Chondrocyte (in vitro differentiated cells): ENCODE measurements at regions not wholly inside any gene's neighbourhood (a gene's known extent, or its start where the extent isn't known, plus 50 kb on each side); places are given as distances from the start of the nearest gene placed in this dataset.

Experiments used
- DNase-seq: peaks from one replicate; pipeline ENCODE4 v3.0.0; 2021; ENCODE audit warnings: mixed read lengths, low spot score
- H3K27ac Mint-ChIP-seq: one replicate; pipeline ENCODE4 v1.8.0; 2021; ENCODE audit warnings: mild to moderate bottlenecking, moderate library complexity, mixed read lengths; ENCODE audit not compliant: unreplicated experiment
- H3K27me3 Mint-ChIP-seq: 2 replicates; pipeline ENCODE4 v1.8.0; 2021; ENCODE audit warnings: low read depth, mixed read lengths
- H3K36me3 Mint-ChIP-seq: 2 replicates; pipeline ENCODE4 v1.8.0; 2021; ENCODE audit warnings: low read depth, mixed read lengths
- H3K4me1 Mint-ChIP-seq: 2 replicates; pipeline ENCODE4 v1.8.0; 2021; ENCODE audit warnings: low read depth, mild to moderate bottlenecking, mixed read lengths
- H3K4me3 Mint-ChIP-seq: one replicate; pipeline ENCODE4 v1.8.0; 2021; ENCODE audit warnings: mild to moderate bottlenecking, moderate library complexity, mixed read lengths; ENCODE audit not compliant: unreplicated experiment
- H3K9me3 Mint-ChIP-seq: 2 replicates; pipeline ENCODE4 v1.8.0; 2021; ENCODE audit warnings: low read depth, mixed read lengths
- CTCF ChIP-seq: fragments of 200-600 bp; sonication (generic); IDR thresholded peaks from 2 replicates; pipeline ENCODE4 v1.5.0; 2021; ENCODE audit warnings: antibody characterized with exemption, mild to moderate bottlenecking, moderate library complexity

GRCh38 chr5:61657686-61658085 is 325.6 kb downstream of the ZSWIM6 start:
- TF ChIP-seq CTCF, result no peak
- H3K27ac Mint-ChIP-seq, result no peak overlapping the region
- no peak for DNase-seq
- no peak overlapping the region for H3K4me3 Mint-ChIP-seq
- peaks cover 15% of the 10 kb centered on the region for H3K4me1 Mint-ChIP-seq
- H3K27me3 Mint-ChIP-seq, result peaks cover under 1% of the 10 kb centered on the region
- no peaks in the 10 kb centered on the region for H3K36me3 Mint-ChIP-seq
- H3K9me3 Mint-ChIP-seq, result no peaks in the 10 kb centered on the region

- DNase-seq, result no peak
- Mint-ChIP-seq H3K27me3 (peaks cover 2% of the 10 kb centered on the region), H3K4me1 (peaks cover 7% of the 10 kb centered on the region), H3K36me3 (no peaks in the 10 kb centered on the region), H3K4me3 (no peak overlapping the region), H3K27ac (no peak overlapping the region), H3K9me3 (no peaks in the 10 kb centered on the region)
- peak; percentile 98 for TF ChIP-seq CTCF
These were observed 326.5 kb downstream of the ZSWIM6 start for GRCh38 chr5:61658592-61659008.

GRCh38 chr5:61659221-61659696 is 327.2 kb downstream of the ZSWIM6 start:
- Mint-ChIP-seq H3K4me3 (no peak overlapping the region), H3K27me3 (peaks cover 2% of the 10 kb centered on the region), H3K27ac (no peak overlapping the region), H3K9me3 (no peaks in the 10 kb centered on the region), H3K36me3 (no peaks in the 10 kb centered on the region), H3K4me1 (peaks cover 3% of the 10 kb centered on the region)
- TF ChIP-seq CTCF, result no peak
- no peak for DNase-seq

- TF ChIP-seq CTCF, result no peak
- H3K27me3 Mint-ChIP-seq, result peaks cover 2% of the 10 kb centered on the region
- H3K27ac Mint-ChIP-seq, result no peak overlapping the region
These were observed 330.6 kb downstream of the ZSWIM6 start for GRCh38 chr5:61662670-61663069.

GRCh38 chr5:61666064-61666621 is 334.1 kb downstream of the ZSWIM6 start:
- Mint-ChIP-seq H3K9me3 (no peaks in the 10 kb centered on the region), H3K4me1 (peaks cover 4% of the 10 kb centered on the region), H3K27me3 (peaks cover 2% of the 10 kb centered on the region), H3K36me3 (no peaks in the 10 kb centered on the region), H3K27ac (no peak overlapping the region), H3K4me3 (no peak overlapping the region)
- no peak for TF ChIP-seq CTCF
- no peak for DNase-seq

More at GRCh38 chr5:61662670-61663069, 330.6 kb downstream of the ZSWIM6 start:
- no peak overlapping the region for H3K4me3 Mint-ChIP-seq
- no peaks in the 10 kb centered on the region for H3K9me3 Mint-ChIP-seq
- H3K36me3 Mint-ChIP-seq, result no peaks in the 10 kb centered on the region
- no peak for DNase-seq
- peaks cover 3% of the 10 kb centered on the region for H3K4me1 Mint-ChIP-seq
